B cell (primary cell): ENCODE measurements at regions not wholly inside any gene's neighbourhood (a gene's known extent, or its start where the extent isn't known, plus 50 kb on each side); places are given as distances from the start of the nearest gene placed in this dataset.
"Not testable (repeated sequence)": the region's sequence is repeated elsewhere in the genome, so short reads cannot be mapped to it uniquely, and the experiment has no call there.

ENCODE experiments used
- ATAC-seq: fragments of 200-7000 bp; cut with Tn5 transposase; one replicate; pipeline ENCODE4 v1.10.0; 2021; ENCODE audit warnings: low read depth, mild to moderate bottlenecking, moderate number of reproducible peaks, moderate library complexity
- CTCF ChIA-PET: fragments of 350-600 bp; sonication (Branson Sonifier 250); formaldehyde crosslinking; loops from one replicate; lab custom pipeline; 2021; ENCODE audit warnings: antibody characterized with exemption, inconsistent platforms; lab: Charles Lee
- POLR2A ChIA-PET: fragments of 350-600 bp; sonication (Branson Sonifier 250); formaldehyde crosslinking; loops from one replicate; lab custom pipeline; 2021; ENCODE audit warnings: antibody characterized with exemption; lab: Charles Lee
- DNase-seq: peaks from one replicate; pipeline ENCODE4 v3.0.0; 2013
- H2AFZ ChIP-seq: 2 replicates; pipeline ENCODE4 v1.6.1; 2012; ENCODE audit warnings: mild to moderate bottlenecking, low read depth, low read length; ENCODE audit not compliant: insufficient read depth, poor library complexity, severe bottlenecking
- H3K27ac ChIP-seq, 2 donors: 1 replicate in 1 of 2; 2 replicates in 1 of 2; pipeline ENCODE4 v1.5.1; 2012 to 2013; ENCODE audit warnings: low read length in 2 of 2, mild to moderate bottlenecking in 2 of 2, moderate library complexity in 1 of 2
- H3K27me3 ChIP-seq, 4 experiments: fragments of 200-600 bp in 1 of 4; sonication (generic) in 1 of 4; replicated peaks in 1 of 4; 1 replicate in 2 of 4; 2 replicates in 2 of 4; pipeline versions ENCODE4 v1.6.1 to v1.7.0; 2013 to 2016; ENCODE audit warnings: low read length in 3 of 4, mild to moderate bottlenecking in 2 of 4, mixed read lengths in 1 of 4, moderate library complexity in 1 of 4; ENCODE audit not compliant: insufficient read depth in 4 of 4, control insufficient read depth in 3 of 4; ENCODE audit errors: control extremely low read depth in 1 of 4
- H3K36me3 ChIP-seq, 2 experiments: replicated peaks in 1 of 2; 1 replicate in 1 of 2; 2 replicates in 1 of 2; pipeline versions ENCODE4 v1.6.1 to v1.7.1; 2013; ENCODE audit warnings: low read length in 1 of 2; ENCODE audit not compliant: insufficient read depth in 2 of 2, control insufficient read depth in 1 of 2; ENCODE audit errors: control extremely low read depth in 1 of 2, extremely low read depth in 1 of 2
- H3K4me1 ChIP-seq, 2 donors: fragments of 200-600 bp in 1 of 2; sonication (generic) in 1 of 2; 1 replicate in 1 of 2; 2 replicates in 1 of 2; pipeline versions ENCODE4 v1.5.1 to v1.6.1; 2013 to 2017; ENCODE audit warnings: low read length in 2 of 2; ENCODE audit not compliant: control insufficient read depth in 2 of 2, insufficient read depth in 2 of 2
- H3K4me2 ChIP-seq: replicated peaks from 2 replicates; pipeline ENCODE3; 2012; ENCODE audit warnings: mild to moderate bottlenecking, low read depth, low read length; ENCODE audit not compliant: poor library complexity, severe bottlenecking
- H3K4me3 ChIP-seq, 5 experiments: fragments of 200-600 bp in 1 of 5; sonication (generic) in 1 of 5; 1 replicate in 3 of 5; 2 replicates in 2 of 5; pipeline versions ENCODE4 v1.5.1 to v1.7.0; 2011 to 2016; ENCODE audit warnings: low read length in 4 of 5, mild to moderate bottlenecking in 4 of 5, low read depth in 2 of 5, control low read depth in 1 of 5, moderate library complexity in 1 of 5; ENCODE audit not compliant: insufficient read depth in 1 of 5; ENCODE audit errors: control extremely low read depth in 1 of 5, extremely low read depth in 1 of 5
- H3K79me2 ChIP-seq: fragments of 200-600 bp; sonication (generic); one replicate; pipeline ENCODE4 v1.6.0; 2016; ENCODE audit warnings: low read length; ENCODE audit not compliant: control insufficient read depth, insufficient read depth
- H3K9ac ChIP-seq: fragments of 200-600 bp; sonication (generic); 2 replicates; pipeline ENCODE4 v1.6.1; 2017; ENCODE audit warnings: mild to moderate bottlenecking, low read length, moderate library complexity
- H3K9me3 ChIP-seq, 3 donors: one replicate each; pipeline versions ENCODE4 v1.6.1 to v1.7.1; 2013; ENCODE audit warnings: low read length in 2 of 3; ENCODE audit not compliant: control insufficient read depth in 2 of 3, insufficient read depth in 1 of 3; ENCODE audit errors: control extremely low read depth in 1 of 3
- H4K20me1 ChIP-seq: 2 replicates; pipeline ENCODE4 v1.6.0; 2012; ENCODE audit warnings: mild to moderate bottlenecking, low read length; ENCODE audit not compliant: insufficient read depth, control insufficient read depth, poor library complexity, severe bottlenecking
- H3K27ac Mint-ChIP-seq: one replicate; pipeline ENCODE4 v1.8.0; 2021; ENCODE audit warnings: mixed read lengths
- H3K27me3 Mint-ChIP-seq: one replicate; pipeline ENCODE4 v1.8.0; 2021; ENCODE audit warnings: mixed read lengths
- H3K4me1 Mint-ChIP-seq: one replicate; pipeline ENCODE4 v1.8.0; 2021; ENCODE audit warnings: mixed read lengths
- H3K4me3 Mint-ChIP-seq: one replicate; pipeline ENCODE4 v1.8.0; 2021; ENCODE audit warnings: mixed read lengths
- H3K9me3 Mint-ChIP-seq: one replicate; pipeline ENCODE4 v1.8.0; 2022; ENCODE audit warnings: mixed read lengths; ENCODE audit not compliant: insufficient read depth
- WGBS: methylation state at CpG from one replicate; pipeline ENCODE4 v1.1.5; 2013; ENCODE audit warnings: missing lambda C conversion rate; ENCODE audit not compliant: insufficient coverage; 5-methylcytosine and 5-hydroxymethylcytosine counted together
- intact Hi-C: fragments of 100-400 bp; cut with micrococcal nuclease; formaldehyde crosslinking; loops from one replicate; pipeline ENCODE4 v1.10.0; 2022

- H3K9me3 ChIP-seq, H3K9me3 Mint-ChIP-seq, H4K20me1 ChIP-seq, H2AFZ ChIP-seq, H3K4me1 ChIP-seq, H3K79me2 ChIP-seq, H3K4me3 Mint-ChIP-seq, H3K4me1 Mint-ChIP-seq, POLR2A ChIA-PET, H3K27ac ChIP-seq, H3K4me3 ChIP-seq, intact Hi-C loops, CTCF ChIA-PET, H3K4me2 ChIP-seq, H3K9ac ChIP-seq, H3K36me3 ChIP-seq, ATAC-seq, H3K27ac Mint-ChIP-seq, H3K27me3 ChIP-seq, DNase-seq: not testable (repeated sequence)
- WGBS: 88% methylated on average over 1 of the region's 4 CpGs
- peaks cover 20% of the 10 kb centered on the region for H3K27me3 Mint-ChIP-seq
Measured at GRCh38 chr4:4090720-4091119, 136.0 kb downstream of the OTOP1 start.

- ATAC-seq, H3K4me2 ChIP-seq, intact Hi-C loops, H4K20me1 ChIP-seq, H3K27ac Mint-ChIP-seq, H2AFZ ChIP-seq, H3K36me3 ChIP-seq, POLR2A ChIA-PET, H3K9me3 Mint-ChIP-seq, H3K4me3 Mint-ChIP-seq, CTCF ChIA-PET, H3K4me1 Mint-ChIP-seq, H3K79me2 ChIP-seq, H3K4me3 ChIP-seq, H3K27me3 ChIP-seq, H3K27ac ChIP-seq, H3K9me3 ChIP-seq, DNase-seq, H3K4me1 ChIP-seq, H3K9ac ChIP-seq: not testable (repeated sequence)
- H3K27me3 Mint-ChIP-seq: peaks cover 17% of the 10 kb centered on the region
- 71% methylated on average over 3 of the region's 4 CpGs for WGBS
Measured at GRCh38 chr4:4092159-4092558, 134.6 kb downstream of the OTOP1 start.

DNA sequence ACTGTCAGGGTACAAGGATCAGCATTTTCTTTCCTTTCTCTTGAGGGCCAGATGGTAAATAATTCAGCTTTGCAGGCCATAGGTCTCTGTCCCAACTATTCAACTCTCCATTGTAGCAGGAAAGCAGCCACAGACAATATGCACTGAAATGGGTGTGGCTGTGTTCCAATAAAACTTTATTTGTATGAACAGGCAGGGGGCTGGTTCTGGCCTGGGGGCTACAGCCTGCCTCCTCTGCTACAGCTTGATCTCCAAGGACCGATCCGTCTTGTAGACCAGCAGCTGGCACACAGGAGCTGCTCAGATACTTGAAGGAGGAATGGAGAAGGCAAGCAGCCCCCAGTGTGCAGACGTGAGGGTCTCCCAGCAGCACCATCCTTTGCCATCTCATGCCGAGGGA is 127.1 kb downstream of the OTOP1 start:
- no CpG with 5 or more reads among the region's 4 CpGs for WGBS
- H2AFZ ChIP-seq, H3K9me3 ChIP-seq, H3K4me3 ChIP-seq, H3K27me3 Mint-ChIP-seq, DNase-seq, ATAC-seq, H3K27ac Mint-ChIP-seq, H3K4me1 Mint-ChIP-seq, H3K4me1 ChIP-seq, POLR2A ChIA-PET, H3K27me3 ChIP-seq, H3K36me3 ChIP-seq, H3K27ac ChIP-seq, H3K4me2 ChIP-seq, H3K4me3 Mint-ChIP-seq, CTCF ChIA-PET, intact Hi-C loops, H4K20me1 ChIP-seq, H3K79me2 ChIP-seq, H3K9ac ChIP-seq, H3K9me3 Mint-ChIP-seq: not testable (repeated sequence)

GRCh38 chr4:4106923-4107322 is 119.8 kb downstream of the OTOP1 start:
- H3K79me2 ChIP-seq, H3K9me3 Mint-ChIP-seq, H3K27ac Mint-ChIP-seq, H3K27me3 ChIP-seq, POLR2A ChIA-PET, H3K36me3 ChIP-seq, H3K4me1 Mint-ChIP-seq, H3K4me1 ChIP-seq, H3K9ac ChIP-seq, intact Hi-C loops, H3K27ac ChIP-seq, ATAC-seq, H4K20me1 ChIP-seq, H3K9me3 ChIP-seq: not testable (repeated sequence)
- WGBS: 0% methylated on average over 18 of the region's 36 CpGs
- Histone ChIP-seq H2AFZ (peak overlapping the region; percentile 54), H3K4me2 (peak overlapping the region; percentile 54), H3K4me3 (peak overlapping the region in 2 of 5 experiments; percentile 36 to 43)
- CTCF ChIA-PET: interaction anchor here (1.0 kb wide), 1 partner anchor 10 kb away, joined by 3 read pairs; no protein-coding TSS in a partner anchor
- peak overlapping the region; percentile 77 for H3K4me3 Mint-ChIP-seq
- peak; percentile 9 for DNase-seq
- H3K27me3 Mint-ChIP-seq: peaks cover 39% of the 10 kb centered on the region
